Midbrain (tissue), 1 donor: ENCODE measurements at regions not wholly inside any gene's neighbourhood (a gene's known extent, or its start where the extent isn't known, plus 50 kb on each side); places are given as distances from the start of the nearest gene placed in this dataset.

Experiments
- DNase-seq: peaks from one replicate; lab custom pipeline; 2025; lab: John Stamatoyannopoulos, UW

- no peak for DNase-seq
These were observed 156.8 kb upstream of the NFE2L3 start for GRCh38 chr7:25995216-25995615.

GRCh38 chr7:25996006-25996408 is 156.0 kb upstream of the NFE2L3 start:
- DNase-seq = no peak

GRCh38 chr7:25998499-25998898 is 153.5 kb upstream of the NFE2L3 start:
- DNase-seq = no peak

GRCh38 chr7:26000841-26001240 is 151.2 kb upstream of the NFE2L3 start:
- DNase-seq = no peak

- no peak for DNase-seq
These were observed 150.2 kb upstream of the NFE2L3 start for GRCh38 chr7:26001662-26002244.

GRCh38 chr7:26005683-26006410 is 146.2 kb upstream of the NFE2L3 start:
- no peak for DNase-seq

GRCh38 chr7:26006426-26006825 is 145.6 kb upstream of the NFE2L3 start:
- no peak for DNase-seq

- no peak for DNase-seq
These were observed 144.5 kb upstream of the NFE2L3 start for GRCh38 chr7:26007510-26007909.

- no peak for DNase-seq
These were observed 143.6 kb upstream of the NFE2L3 start for GRCh38 chr7:26008428-26008827.

- no peak for DNase-seq
These were observed 140.8 kb upstream of the NFE2L3 start for GRCh38 chr7:26011039-26011696.

GRCh38 chr7:26013551-26014083 is 138.4 kb upstream of the NFE2L3 start:
- no peak for DNase-seq

- DNase-seq = no peak
These were observed 129.0 kb upstream of the NFE2L3 start for GRCh38 chr7:26022982-26023381.

- DNase-seq = no peak
These were observed 122.1 kb upstream of the NFE2L3 start for GRCh38 chr7:26029911-26030310.

- DNase-seq = no peak
These were observed 117.6 kb upstream of the NFE2L3 start for GRCh38 chr7:26034391-26034790.

GRCh38 chr7:26035552-26035951 is 116.4 kb upstream of the NFE2L3 start:
- DNase-seq = no peak

GRCh38 chr7:26036092-26036491 is 115.9 kb upstream of the NFE2L3 start:
- DNase-seq = no peak

GRCh38 chr7:26038201-26038990 is 113.6 kb upstream of the NFE2L3 start:
- no peak for DNase-seq

GRCh38 chr7:26040085-26040484 is 111.9 kb upstream of the NFE2L3 start:
- DNase-seq = no peak

- DNase-seq = no peak
These were observed 109.8 kb upstream of the NFE2L3 start for GRCh38 chr7:26042237-26042636.

GRCh38 chr7:26043801-26044200 is 108.2 kb upstream of the NFE2L3 start:
- DNase-seq = no peak

GRCh38 chr7:26044320-26044719 is 107.7 kb upstream of the NFE2L3 start:
- DNase-seq = no peak

GRCh38 chr7:26046150-26046549 is 105.8 kb upstream of the NFE2L3 start:
- no peak for DNase-seq
